Activated CD4-positive, alpha-beta memory T cell treated with anti-CD3 and anti-CD28 coated beads for 36 hours (primary cell): ENCODE measurements at regions not wholly inside any gene's neighbourhood (a gene's known extent, or its start where the extent isn't known, plus 50 kb on each side); places are given as distances from the start of the nearest gene placed in this dataset.

Experiments used
- CTCF ChIA-PET: fragments of 350-600 bp; sonication (Branson Sonifier 250); formaldehyde crosslinking; loops from one replicate; lab custom pipeline; 2021; ENCODE audit warnings: antibody characterized with exemption, inconsistent platforms; lab: Charles Lee
- POLR2A ChIA-PET: fragments of 350-600 bp; sonication (Branson Sonifier 250); formaldehyde crosslinking; loops from one replicate; lab custom pipeline; 2021; ENCODE audit warnings: antibody characterized with exemption; lab: Charles Lee
- DNase-seq: peaks from one replicate; pipeline ENCODE4 v3.0.0-alpha.2; 2020
- H3K27ac Mint-ChIP-seq: one replicate; pipeline ENCODE4 v1.8.0; 2021; ENCODE audit warnings: mixed read lengths
- H3K27me3 Mint-ChIP-seq: one replicate; pipeline ENCODE4 v1.8.0; 2021; ENCODE audit warnings: mixed read lengths
- H3K36me3 Mint-ChIP-seq: one replicate; pipeline ENCODE4 v1.8.0; 2021; ENCODE audit warnings: mixed read lengths
- H3K4me1 Mint-ChIP-seq: one replicate; pipeline ENCODE4 v1.8.0; 2021; ENCODE audit warnings: low read depth, mixed read lengths
- H3K4me3 Mint-ChIP-seq: one replicate; pipeline ENCODE4 v1.8.0; 2021; ENCODE audit warnings: mild to moderate bottlenecking, mixed read lengths
- H3K9me3 Mint-ChIP-seq: one replicate; pipeline ENCODE4 v1.8.0; 2021; ENCODE audit warnings: mixed read lengths
- intact Hi-C: fragments of 100-400 bp; cut with micrococcal nuclease; formaldehyde crosslinking; loops from one replicate; pipeline ENCODE4 v1.15.1; 2023

GRCh38 chr20:40477805-40478204 lies 211.2 kb downstream of the MAFB start:
- H3K4me3 Mint-ChIP-seq: no peak overlapping the region
- H3K27me3 Mint-ChIP-seq: peaks cover 2% of the 10 kb centered on the region
- POLR2A ChIA-PET: no interaction called here
- intact Hi-C loops: no loop called here
- no peaks in the 10 kb centered on the region for H3K4me1 Mint-ChIP-seq
- DNase-seq: no peak
- no peaks in the 10 kb centered on the region for H3K36me3 Mint-ChIP-seq
- H3K27ac Mint-ChIP-seq: no peak overlapping the region
- CTCF ChIA-PET: no interaction called here
- no peaks in the 10 kb centered on the region for H3K9me3 Mint-ChIP-seq

- ChIA-PET POLR2A (no interaction called here), CTCF (no interaction called here)
- DNase-seq: no peak
- Mint-ChIP-seq H3K4me3 (no peak overlapping the region), H3K27ac (no peak overlapping the region), H3K4me1 (no peaks in the 10 kb centered on the region), H3K27me3 (peaks cover 2% of the 10 kb centered on the region), H3K36me3 (no peaks in the 10 kb centered on the region), H3K9me3 (no peaks in the 10 kb centered on the region)
- intact Hi-C loops: no loop called here
Observed at GRCh38 chr20:40476461-40476860, 212.6 kb downstream of the MAFB start.

GRCh38 chr20:40472905-40473304 lies 216.1 kb downstream of the MAFB start:
- H3K27me3 Mint-ChIP-seq: peaks cover 2% of the 10 kb centered on the region
- no peaks in the 10 kb centered on the region for H3K4me1 Mint-ChIP-seq
- no peak overlapping the region for H3K27ac Mint-ChIP-seq

DNA sequence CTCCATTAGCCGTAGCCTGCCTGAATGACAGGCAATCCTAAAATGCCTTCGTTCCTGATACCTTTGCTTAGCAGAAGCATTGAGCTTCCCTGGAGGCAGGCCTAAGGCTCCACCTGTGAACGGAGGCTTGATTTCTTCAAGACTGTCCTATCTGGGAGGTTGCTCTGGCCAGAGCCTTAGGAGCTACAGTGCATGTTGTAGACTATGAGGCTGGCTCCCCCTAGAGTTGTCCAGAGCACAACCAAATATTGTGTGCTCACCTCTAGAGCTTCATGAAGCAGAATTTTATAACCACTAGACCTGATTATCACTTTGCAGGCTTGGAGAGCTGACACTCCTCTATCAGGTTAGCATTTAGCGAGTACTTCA lies 217.8 kb downstream of the MAFB start:
- Mint-ChIP-seq H3K36me3 (no peaks in the 10 kb centered on the region), H3K4me3 (no peak overlapping the region), H3K4me1 (no peaks in the 10 kb centered on the region), H3K27ac (no peak overlapping the region), H3K9me3 (no peaks in the 10 kb centered on the region), H3K27me3 (peaks cover 2% of the 10 kb centered on the region)
- POLR2A ChIA-PET: no interaction called here
- CTCF ChIA-PET: no interaction called here
- intact Hi-C loops: no loop called here
- no peak for DNase-seq

More at GRCh38 chr20:40472905-40473304, 216.1 kb downstream of the MAFB start:
- DNase-seq: no peak
- CTCF ChIA-PET: no interaction called here
- POLR2A ChIA-PET: no interaction called here
- Mint-ChIP-seq H3K9me3 (no peaks in the 10 kb centered on the region), H3K4me3 (no peak overlapping the region), H3K36me3 (no peaks in the 10 kb centered on the region)
- intact Hi-C loops: no loop called here

GRCh38 chr20:40470445-40471260 lies 218.4 kb downstream of the MAFB start:
- DNase-seq: no peak
- Mint-ChIP-seq H3K27ac (no peak overlapping the region), H3K4me3 (no peak overlapping the region), H3K27me3 (peaks cover 2% of the 10 kb centered on the region), H3K4me1 (no peaks in the 10 kb centered on the region), H3K9me3 (no peaks in the 10 kb centered on the region), H3K36me3 (no peaks in the 10 kb centered on the region)
- intact Hi-C loops: no loop called here
- ChIA-PET CTCF (no interaction called here), POLR2A (no interaction called here)

DNA sequence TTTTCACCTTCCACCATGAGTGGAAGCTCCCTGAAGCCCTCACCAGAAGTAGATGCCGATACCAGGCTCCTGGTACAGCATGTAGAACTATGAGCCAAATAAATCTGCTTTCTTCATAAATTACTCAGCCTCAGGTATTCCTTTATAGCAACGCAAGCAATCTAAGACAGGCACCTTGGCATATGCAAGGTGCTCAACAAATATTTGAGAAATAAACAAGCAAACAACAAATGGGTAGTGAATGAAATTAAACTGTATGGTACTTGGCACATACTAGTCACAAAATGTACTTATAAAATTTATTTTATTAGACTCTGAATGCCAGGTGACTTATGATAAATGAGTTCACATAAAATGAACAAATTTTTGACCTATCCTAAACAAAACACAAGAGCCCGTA lies 220.3 kb downstream of the MAFB start:
- no peaks in the 10 kb centered on the region for H3K27me3 Mint-ChIP-seq
- CTCF ChIA-PET: no interaction called here

GRCh38 chr20:40467703-40468411 lies 221.2 kb downstream of the MAFB start:
- Mint-ChIP-seq H3K9me3 (no peaks in the 10 kb centered on the region), H3K27ac (no peak overlapping the region), H3K4me1 (no peaks in the 10 kb centered on the region), H3K36me3 (no peaks in the 10 kb centered on the region), H3K27me3 (no peaks in the 10 kb centered on the region), H3K4me3 (no peak overlapping the region)
- ChIA-PET POLR2A (no interaction called here), CTCF (no interaction called here)
- intact Hi-C loops: no loop called here
- no peak for DNase-seq

More for the DNA sequence above, 220.3 kb downstream of the MAFB start:
- no peak overlapping the region for H3K27ac Mint-ChIP-seq
- DNase-seq: no peak
- intact Hi-C loops: no loop called here
- H3K36me3 Mint-ChIP-seq: no peaks in the 10 kb centered on the region
- no peak overlapping the region for H3K4me3 Mint-ChIP-seq
- POLR2A ChIA-PET: no interaction called here
- H3K9me3 Mint-ChIP-seq: no peaks in the 10 kb centered on the region
- no peaks in the 10 kb centered on the region for H3K4me1 Mint-ChIP-seq

GRCh38 chr20:40467067-40467466 lies 222.0 kb downstream of the MAFB start:
- ChIA-PET CTCF (no interaction called here), POLR2A (no interaction called here)
- Mint-ChIP-seq H3K4me3 (no peak overlapping the region), H3K9me3 (no peaks in the 10 kb centered on the region), H3K27ac (no peak overlapping the region), H3K36me3 (no peaks in the 10 kb centered on the region), H3K27me3 (no peaks in the 10 kb centered on the region), H3K4me1 (no peaks in the 10 kb centered on the region)
- intact Hi-C loops: no loop called here
- DNase-seq: no peak

GRCh38 chr20:40464731-40465208 lies 224.3 kb downstream of the MAFB start:
- no peaks in the 10 kb centered on the region for H3K4me1 Mint-ChIP-seq
- CTCF ChIA-PET: no interaction called here
- no peaks in the 10 kb centered on the region for H3K9me3 Mint-ChIP-seq
- no peaks in the 10 kb centered on the region for H3K27me3 Mint-ChIP-seq
- intact Hi-C loops: no loop called here
- POLR2A ChIA-PET: interaction anchor here (0.6 kb wide), 1 partner anchor 897 kb away, joined by 3 read pairs; no protein-coding TSS in a partner anchor
- H3K4me3 Mint-ChIP-seq: no peak overlapping the region
- no peaks in the 10 kb centered on the region for H3K36me3 Mint-ChIP-seq
- H3K27ac Mint-ChIP-seq: no peak overlapping the region
- no peak for DNase-seq

DNA sequence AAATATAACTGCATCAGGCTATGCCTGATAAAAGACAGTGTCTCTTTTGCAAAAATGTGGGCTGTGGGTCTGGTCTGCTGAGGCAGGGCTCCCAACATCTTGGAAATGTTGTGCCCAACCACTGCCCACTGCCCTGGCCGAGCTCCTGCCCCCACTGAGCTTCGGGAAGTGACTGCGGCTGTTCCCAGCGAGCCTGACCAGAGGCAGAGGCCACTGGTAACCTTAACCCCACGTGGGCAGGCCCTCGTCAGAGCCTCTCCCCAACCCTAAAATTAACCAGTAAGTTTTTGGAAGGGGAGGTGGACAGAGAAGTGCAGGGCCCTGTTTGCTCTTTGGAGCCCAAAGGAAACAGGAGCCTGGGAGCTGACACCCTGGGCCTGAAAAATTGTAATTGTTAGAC lies 225.9 kb downstream of the MAFB start:
- H3K27ac Mint-ChIP-seq: no peak overlapping the region
- DNase-seq: no peak
- no peaks in the 10 kb centered on the region for H3K4me1 Mint-ChIP-seq
- H3K36me3 Mint-ChIP-seq: no peaks in the 10 kb centered on the region
- ChIA-PET POLR2A (no interaction called here), CTCF (no interaction called here)
- no peaks in the 10 kb centered on the region for H3K9me3 Mint-ChIP-seq
- intact Hi-C loops: no loop called here
- H3K27me3 Mint-ChIP-seq: no peaks in the 10 kb centered on the region
- H3K4me3 Mint-ChIP-seq: no peak overlapping the region

DNA sequence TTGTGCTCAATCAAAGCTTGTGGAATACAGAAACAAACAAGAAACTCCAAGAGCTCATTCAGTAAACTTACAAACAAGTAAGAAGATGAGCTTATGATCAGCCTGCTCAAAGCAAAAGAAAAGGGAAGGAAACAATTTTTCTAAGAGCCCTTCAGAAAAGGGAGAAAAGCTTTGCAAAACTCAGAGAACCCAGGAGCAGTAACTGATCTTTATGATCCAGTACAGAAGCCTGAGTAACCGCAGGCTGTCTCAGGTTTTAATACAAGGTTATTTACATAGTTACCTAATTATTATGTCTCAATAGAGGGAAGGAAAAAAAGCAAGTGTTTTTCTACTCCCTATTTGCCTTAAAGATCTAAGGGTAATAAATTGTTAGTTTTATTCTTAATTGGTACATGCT lies 226.5 kb downstream of the MAFB start:
- POLR2A ChIA-PET: no interaction called here
- no peaks in the 10 kb centered on the region for H3K36me3 Mint-ChIP-seq
- H3K27ac Mint-ChIP-seq: no peak overlapping the region
- DNase-seq: no peak
- no peaks in the 10 kb centered on the region for H3K9me3 Mint-ChIP-seq
- intact Hi-C loops: no loop called here
- no peak overlapping the region for H3K4me3 Mint-ChIP-seq
- no peaks in the 10 kb centered on the region for H3K4me1 Mint-ChIP-seq
- no peaks in the 10 kb centered on the region for H3K27me3 Mint-ChIP-seq
- CTCF ChIA-PET: no interaction called here

DNA sequence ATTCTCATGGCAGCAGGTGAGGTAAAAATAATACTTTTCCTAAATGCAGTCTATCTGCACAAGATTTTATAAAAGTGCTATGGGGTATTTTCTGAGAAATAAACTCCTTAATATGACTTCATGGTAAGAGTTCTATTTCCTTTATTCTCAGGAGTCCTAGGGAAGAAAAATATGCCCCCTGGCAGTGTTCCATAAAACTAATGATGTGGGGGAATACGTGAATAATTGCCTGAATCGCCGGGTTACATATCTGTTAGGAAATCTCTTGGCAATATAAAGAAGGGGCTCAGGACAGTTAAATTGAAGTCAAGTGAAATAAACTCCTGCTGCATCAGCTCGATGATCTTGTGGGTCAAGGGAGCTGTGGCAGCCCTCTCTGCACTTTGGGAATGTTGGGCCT lies 229.7 kb downstream of the MAFB start:
- H3K4me1 Mint-ChIP-seq: no peaks in the 10 kb centered on the region
- CTCF ChIA-PET: no interaction called here
- H3K36me3 Mint-ChIP-seq: no peaks in the 10 kb centered on the region
- no peaks in the 10 kb centered on the region for H3K9me3 Mint-ChIP-seq
- H3K4me3 Mint-ChIP-seq: no peak overlapping the region
- POLR2A ChIA-PET: no interaction called here
- intact Hi-C loops: no loop called here
- no peaks in the 10 kb centered on the region for H3K27me3 Mint-ChIP-seq
- H3K27ac Mint-ChIP-seq: no peak overlapping the region
- no peak for DNase-seq

DNA sequence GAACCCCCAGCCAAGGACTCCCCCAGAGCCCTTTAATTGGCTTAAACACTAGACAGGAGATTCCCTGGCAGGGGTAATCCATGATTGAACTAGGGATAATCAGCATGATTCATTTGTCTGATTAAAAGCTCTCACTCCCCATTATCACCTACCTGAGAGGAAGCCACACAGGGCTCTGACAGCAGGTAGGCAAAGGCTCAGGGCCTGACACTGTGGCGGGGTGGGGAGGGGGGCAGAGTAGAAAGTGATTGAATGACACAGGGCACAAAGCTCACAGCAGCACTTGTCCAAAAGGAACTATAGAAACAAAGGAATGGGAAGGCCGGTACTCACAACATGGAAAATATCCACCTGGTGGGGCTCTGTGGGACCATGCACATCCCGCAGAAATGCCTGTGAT lies 231.6 kb downstream of the MAFB start:
- Mint-ChIP-seq H3K9me3 (no peaks in the 10 kb centered on the region), H3K4me3 (no peak overlapping the region), H3K27ac (no peak overlapping the region), H3K4me1 (no peaks in the 10 kb centered on the region), H3K36me3 (no peaks in the 10 kb centered on the region), H3K27me3 (no peaks in the 10 kb centered on the region)
- POLR2A ChIA-PET: no interaction called here
- DNase-seq: no peak
- CTCF ChIA-PET: no interaction called here
- intact Hi-C loops: no loop called here
